Liver (tissue), 7 donors: ENCODE measurements at regions not wholly inside any gene's neighbourhood (a gene's known extent, or its start where the extent isn't known, plus 50 kb on each side); places are given as distances from the start of the nearest gene placed in this dataset.
"Not testable (repeated sequence)": the region's sequence is repeated elsewhere in the genome, so short reads cannot be mapped to it uniquely, and the experiment has no call there.

Source experiments
- DNase-seq: peaks from one replicate; pipeline ENCODE4 v3.0.0-alpha.2; 2017; ENCODE audit warnings: low spot score
- H3K27ac ChIP-seq, 2 donors: one replicate each; pipeline ENCODE4 v1.7.0; 2013; ENCODE audit warnings: inconsistent platforms in 2 of 2, low read length in 2 of 2, control low read depth in 1 of 2, low read depth in 1 of 2, mild to moderate bottlenecking in 1 of 2
- H3K27me3 ChIP-seq, 4 donors: one replicate each; pipeline versions ENCODE4 v1.6.1 to v1.7.0; 2013; ENCODE audit warnings: low read length in 3 of 4, inconsistent platforms in 1 of 4, mild to moderate bottlenecking in 1 of 4, moderate library complexity in 1 of 4; ENCODE audit not compliant: control insufficient read depth in 4 of 4, insufficient read depth in 4 of 4
- H3K36me3 ChIP-seq, 4 donors: one replicate each; pipeline versions ENCODE4 v1.6.1 to v1.7.0; 2013; ENCODE audit warnings: low read length in 3 of 4, mild to moderate bottlenecking in 3 of 4, low read depth in 1 of 4, moderate library complexity in 1 of 4; ENCODE audit not compliant: control insufficient read depth in 4 of 4, insufficient read depth in 3 of 4
- H3K4me1 ChIP-seq, 4 donors: one replicate each; pipeline versions ENCODE4 v1.6.1 to v1.7.0; 2013; ENCODE audit warnings: low read length in 3 of 4, mild to moderate bottlenecking in 3 of 4, moderate library complexity in 1 of 4; ENCODE audit not compliant: control insufficient read depth in 4 of 4, insufficient read depth in 4 of 4
- H3K4me3 ChIP-seq, 3 donors: one replicate each; pipeline versions ENCODE4 v1.6.1 to v1.7.0; 2013; ENCODE audit warnings: low read length in 3 of 3, control low read depth in 1 of 3, low read depth in 1 of 3, mild to moderate bottlenecking in 1 of 3
- H3K9ac ChIP-seq, 2 donors: one replicate each; pipeline ENCODE4 v1.7.0; 2013; ENCODE audit warnings: low read length in 2 of 2, mild to moderate bottlenecking in 2 of 2, moderate library complexity in 2 of 2, control low read depth in 1 of 2, low read depth in 1 of 2
- H3K9me3 ChIP-seq, 4 donors: one replicate each; pipeline versions ENCODE4 v1.6.1 to v1.7.0; 2013; ENCODE audit warnings: low read length in 3 of 4; ENCODE audit not compliant: control insufficient read depth in 4 of 4
- EGR1 ChIP-seq, 2 donors: IDR thresholded peaks; 2 replicates each; pipeline ENCODE4 v1.6.1; 2016 to 2018; ENCODE audit warnings: antibody characterized with exemption in 2 of 2, low read depth in 2 of 2
- FOXA1 ChIP-seq: IDR thresholded peaks from 2 replicates; pipeline ENCODE4 v1.6.1; 2016; ENCODE audit warnings: antibody characterized with exemption
- FOXA2 ChIP-seq: IDR thresholded peaks from 2 replicates; pipeline ENCODE4 v1.6.1; 2016; ENCODE audit warnings: antibody characterized with exemption
- HNF4G ChIP-seq: IDR thresholded peaks from 2 replicates; pipeline ENCODE4 v1.6.1; 2016; ENCODE audit warnings: antibody characterized with exemption
- MAX ChIP-seq: IDR thresholded peaks from 2 replicates; pipeline ENCODE4 v1.6.1; 2016; ENCODE audit warnings: antibody characterized with exemption
- RAD21 ChIP-seq, 2 donors: IDR thresholded peaks; 2 replicates each; pipeline ENCODE4 v1.6.1; 2016; ENCODE audit warnings: antibody characterized with exemption in 2 of 2, mild to moderate bottlenecking in 2 of 2
- REST ChIP-seq: IDR thresholded peaks from 2 replicates; pipeline ENCODE4 v1.6.1; 2016; ENCODE audit warnings: antibody characterized with exemption, mild to moderate bottlenecking
- RXRA ChIP-seq, 2 donors: IDR thresholded peaks; 2 replicates each; pipeline ENCODE4 v1.6.1; 2017 to 2018; ENCODE audit warnings: antibody characterized with exemption in 2 of 2, mild to moderate bottlenecking in 1 of 2
- SP1 ChIP-seq: IDR thresholded peaks from 2 replicates; pipeline ENCODE4 v1.6.1; 2018; ENCODE audit warnings: antibody characterized with exemption, mild to moderate bottlenecking
- TAF1 ChIP-seq: conservative IDR thresholded peaks from 2 replicates; pipeline ENCODE4 v1.6.1; 2016; ENCODE audit warnings: antibody characterized with exemption, mild to moderate bottlenecking
- ZBTB33 ChIP-seq: IDR thresholded peaks from 2 replicates; pipeline ENCODE4 v1.6.1; 2016; ENCODE audit warnings: antibody characterized with exemption
- WGBS: extraction: QIAGEN DNeasy Blood & Tissue Kit; methylation state at CpG from one replicate; pipeline ENCODE4 v1.1.7; 2013; 5-methylcytosine and 5-hydroxymethylcytosine counted together
- donor health status: healthy.
- donor health status: healthy.
- donor health status: healthy.
- donor health status: healthy.

- DNase-seq, result no peak
- H3K4me3 ChIP-seq, result no peak overlapping the region
- no peaks in the 10 kb centered on the region for H3K9me3 ChIP-seq
- WGBS, result 95% methylated on average over 1 of the region's 1 CpG
- H3K4me1 ChIP-seq, result no peaks in the 10 kb centered on the region
- H3K27ac ChIP-seq, result no peak overlapping the region
- no peaks in the 10 kb centered on the region for H3K36me3 ChIP-seq
- H3K27me3 ChIP-seq, result peaks cover 0 to 5% (median 0%) of the 10 kb centered on the region in 4 donors
- TF ChIP-seq FOXA2 (no peak), ZBTB33 (no peak)
- H3K9ac ChIP-seq, result no peak overlapping the region
Measured at GRCh38 chr2:17135619-17136018, 382.6 kb downstream of the RAD51AP2 start.

GRCh38 chr2:17133052-17133671, 385.1 kb downstream of the RAD51AP2 start:
- Histone ChIP-seq H3K9me3 (no peaks in the 10 kb centered on the region), H3K9ac (no peak overlapping the region), H3K27ac (no peak overlapping the region), H3K4me3 (no peak overlapping the region), H3K36me3 (no peaks in the 10 kb centered on the region), H3K4me1 (no peaks in the 10 kb centered on the region), H3K27me3 (no peaks in the 10 kb centered on the region)
- no peak for DNase-seq
- TF ChIP-seq SP1, result no peak
- no peak for TF ChIP-seq HNF4G
- no peak for TF ChIP-seq RAD21 (IDR thresholded peaks at IDR 0.05)
- no peak for TF ChIP-seq FOXA1
- TF ChIP-seq EGR1 (IDR thresholded peaks at IDR 0.05; ENCODE audit: low read depth in 2 of 2), result no peak
- no peak for TF ChIP-seq MAX
- no peak for TF ChIP-seq RXRA (IDR thresholded peaks at IDR 0.05)
- no peak for TF ChIP-seq REST
- TF ChIP-seq TAF1, result no peak
- 90% methylated on average over 6 of the region's 6 CpGs for WGBS

- not testable (repeated sequence) for H3K27ac ChIP-seq, DNase-seq
- WGBS, result 97% methylated on average over 3 of the region's 3 CpGs
Measured at GRCh38 chr2:17130627-17131026, 387.6 kb downstream of the RAD51AP2 start.

More at GRCh38 chr2:17130627-17131026, 387.6 kb downstream of the RAD51AP2 start:
- H3K9ac ChIP-seq, H3K4me1 ChIP-seq, H3K36me3 ChIP-seq, H3K27me3 ChIP-seq, H3K9me3 ChIP-seq, H3K4me3 ChIP-seq: not testable (repeated sequence)
